Glutamatergic neuron (in vitro differentiated cells): ENCODE measurements at regions not wholly inside any gene's neighbourhood (a gene's known extent, or its start where the extent isn't known, plus 50 kb on each side); places are given as distances from the start of the nearest gene placed in this dataset.

Experiments used
- DNase-seq: peaks from one replicate; pipeline ENCODE4 v3.0.0; 2022
- H3K27ac Mint-ChIP-seq: one replicate; pipeline ENCODE4 v1.8.0; 2020; ENCODE audit warnings: mild to moderate bottlenecking, mixed read lengths, inconsistent platforms; ENCODE audit not compliant: unreplicated experiment
- H3K27me3 Mint-ChIP-seq: one replicate; pipeline ENCODE4 v1.8.0; 2020; ENCODE audit warnings: mild to moderate bottlenecking, moderate library complexity, mixed read lengths, inconsistent platforms; ENCODE audit not compliant: unreplicated experiment
- H3K36me3 Mint-ChIP-seq: one replicate; pipeline ENCODE4 v1.8.0; 2020; ENCODE audit warnings: mild to moderate bottlenecking, mixed read lengths, inconsistent platforms; ENCODE audit not compliant: unreplicated experiment
- H3K4me1 Mint-ChIP-seq: one replicate; pipeline ENCODE4 v1.8.0; 2020; ENCODE audit warnings: mild to moderate bottlenecking, low read depth, mixed read lengths, inconsistent platforms; ENCODE audit not compliant: unreplicated experiment
- H3K4me3 Mint-ChIP-seq: one replicate; pipeline ENCODE4 v1.8.0; 2020; ENCODE audit warnings: mild to moderate bottlenecking, mixed read lengths, inconsistent platforms; ENCODE audit not compliant: unreplicated experiment
- H3K9me3 Mint-ChIP-seq: one replicate; pipeline ENCODE4 v1.8.0; 2020; ENCODE audit warnings: mild to moderate bottlenecking, moderate library complexity, mixed read lengths, inconsistent platforms; ENCODE audit not compliant: unreplicated experiment
- TF ChIP-seq, protein P1 (sequence below): fragments of 200-600 bp; sonication (generic); IDR thresholded peaks from one replicate; pipeline ENCODE4 v1.5.0; 2021; ENCODE audit not compliant: partially characterized antibody, unreplicated experiment

DNA sequence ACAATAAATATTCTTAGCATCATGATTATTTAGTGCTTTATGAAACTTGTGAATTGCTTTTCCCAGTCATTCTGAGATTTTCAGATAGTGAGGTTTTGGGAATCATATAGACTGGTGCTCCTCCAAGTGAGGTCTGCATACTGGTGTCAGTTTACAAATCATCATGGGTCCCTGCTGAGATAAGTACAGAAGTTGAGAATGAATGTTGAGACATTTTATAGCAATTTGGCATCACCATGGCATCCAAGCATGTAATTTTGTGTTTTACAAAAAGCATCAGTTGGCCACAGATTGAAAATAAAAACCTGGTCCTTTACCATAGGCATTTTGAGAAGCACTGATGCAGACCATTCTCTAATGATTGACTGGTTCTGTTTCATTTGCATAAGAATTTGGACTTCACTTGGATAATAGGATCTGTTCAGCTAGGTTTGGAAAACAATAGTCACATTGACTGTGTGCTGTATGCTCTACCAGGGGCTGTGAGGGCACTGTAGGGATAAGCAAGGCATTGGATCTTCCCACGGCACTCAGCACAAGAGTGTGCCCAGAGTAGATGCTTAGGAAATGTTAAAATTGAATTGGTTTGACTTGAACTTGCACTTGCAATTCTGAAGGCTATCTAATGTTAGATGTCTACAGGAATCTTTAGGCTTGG, 79.0 kb upstream of the JUN start:
- DNase-seq = no peak
- H3K27me3 Mint-ChIP-seq = no peaks in the 10 kb centered on the region
- H3K36me3 Mint-ChIP-seq = no peaks in the 10 kb centered on the region
- H3K4me3 Mint-ChIP-seq = no peak overlapping the region
- no peak overlapping the region for H3K27ac Mint-ChIP-seq
- no peaks in the 10 kb centered on the region for H3K4me1 Mint-ChIP-seq
- TF ChIP-seq, protein P1, sequence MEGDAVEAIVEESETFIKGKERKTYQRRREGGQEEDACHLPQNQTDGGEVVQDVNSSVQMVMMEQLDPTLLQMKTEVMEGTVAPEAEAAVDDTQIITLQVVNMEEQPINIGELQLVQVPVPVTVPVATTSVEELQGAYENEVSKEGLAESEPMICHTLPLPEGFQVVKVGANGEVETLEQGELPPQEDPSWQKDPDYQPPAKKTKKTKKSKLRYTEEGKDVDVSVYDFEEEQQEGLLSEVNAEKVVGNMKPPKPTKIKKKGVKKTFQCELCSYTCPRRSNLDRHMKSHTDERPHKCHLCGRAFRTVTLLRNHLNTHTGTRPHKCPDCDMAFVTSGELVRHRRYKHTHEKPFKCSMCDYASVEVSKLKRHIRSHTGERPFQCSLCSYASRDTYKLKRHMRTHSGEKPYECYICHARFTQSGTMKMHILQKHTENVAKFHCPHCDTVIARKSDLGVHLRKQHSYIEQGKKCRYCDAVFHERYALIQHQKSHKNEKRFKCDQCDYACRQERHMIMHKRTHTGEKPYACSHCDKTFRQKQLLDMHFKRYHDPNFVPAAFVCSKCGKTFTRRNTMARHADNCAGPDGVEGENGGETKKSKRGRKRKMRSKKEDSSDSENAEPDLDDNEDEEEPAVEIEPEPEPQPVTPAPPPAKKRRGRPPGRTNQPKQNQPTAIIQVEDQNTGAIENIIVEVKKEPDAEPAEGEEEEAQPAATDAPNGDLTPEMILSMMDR = no peak
- peaks cover 4% of the 10 kb centered on the region for H3K9me3 Mint-ChIP-seq

DNA sequence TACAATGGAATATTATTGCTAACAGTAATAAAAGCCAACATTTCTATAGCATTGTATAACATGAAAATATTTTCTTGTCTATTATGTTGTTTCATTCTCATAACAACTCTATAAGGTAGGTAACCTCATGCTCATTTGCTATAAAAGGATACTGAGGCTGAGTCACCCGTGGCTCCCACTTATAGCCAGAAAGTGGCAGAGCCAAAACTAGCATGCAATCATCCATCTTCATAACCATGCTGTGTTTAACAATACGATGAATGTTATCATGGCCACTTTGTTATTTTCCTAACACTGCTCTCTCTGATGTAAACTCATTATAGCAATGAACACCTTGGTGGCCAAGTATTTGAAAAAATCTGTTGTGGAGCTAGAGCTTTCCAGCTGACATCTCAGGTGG, 80.8 kb upstream of the JUN start:
- no peak for DNase-seq
- Mint-ChIP-seq H3K36me3 (no peaks in the 10 kb centered on the region), H3K27ac (no peak overlapping the region), H3K4me3 (no peak overlapping the region), H3K27me3 (no peaks in the 10 kb centered on the region), H3K9me3 (peaks cover 4% of the 10 kb centered on the region), H3K4me1 (no peaks in the 10 kb centered on the region)
- TF ChIP-seq, protein P1 = no peak

DNA sequence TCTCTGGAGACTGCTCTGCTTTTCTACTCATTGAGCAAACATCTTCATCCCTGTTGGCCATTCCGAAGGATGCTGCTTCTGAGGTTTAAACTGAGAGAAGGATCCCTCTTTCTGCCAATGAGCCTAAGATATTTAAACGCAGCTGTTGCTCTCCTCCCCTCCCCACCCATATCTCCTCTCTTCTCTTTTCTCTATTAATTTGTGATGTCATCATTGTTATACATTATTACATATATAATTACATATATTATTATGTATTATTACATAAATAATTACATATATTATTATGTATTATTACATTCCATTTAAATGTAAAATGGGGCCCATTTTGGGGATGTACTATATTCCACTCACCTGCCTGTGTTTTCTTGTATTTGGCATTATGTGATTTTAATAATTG, 82.7 kb upstream of the JUN start:
- H3K4me3 Mint-ChIP-seq = no peak overlapping the region
- no peaks in the 10 kb centered on the region for H3K36me3 Mint-ChIP-seq
- H3K27ac Mint-ChIP-seq = no peak overlapping the region
- H3K27me3 Mint-ChIP-seq = no peaks in the 10 kb centered on the region
- TF ChIP-seq, protein P1 = no peak
- no peaks in the 10 kb centered on the region for H3K4me1 Mint-ChIP-seq
- H3K9me3 Mint-ChIP-seq = peaks cover 1% of the 10 kb centered on the region
- no peak for DNase-seq

DNA sequence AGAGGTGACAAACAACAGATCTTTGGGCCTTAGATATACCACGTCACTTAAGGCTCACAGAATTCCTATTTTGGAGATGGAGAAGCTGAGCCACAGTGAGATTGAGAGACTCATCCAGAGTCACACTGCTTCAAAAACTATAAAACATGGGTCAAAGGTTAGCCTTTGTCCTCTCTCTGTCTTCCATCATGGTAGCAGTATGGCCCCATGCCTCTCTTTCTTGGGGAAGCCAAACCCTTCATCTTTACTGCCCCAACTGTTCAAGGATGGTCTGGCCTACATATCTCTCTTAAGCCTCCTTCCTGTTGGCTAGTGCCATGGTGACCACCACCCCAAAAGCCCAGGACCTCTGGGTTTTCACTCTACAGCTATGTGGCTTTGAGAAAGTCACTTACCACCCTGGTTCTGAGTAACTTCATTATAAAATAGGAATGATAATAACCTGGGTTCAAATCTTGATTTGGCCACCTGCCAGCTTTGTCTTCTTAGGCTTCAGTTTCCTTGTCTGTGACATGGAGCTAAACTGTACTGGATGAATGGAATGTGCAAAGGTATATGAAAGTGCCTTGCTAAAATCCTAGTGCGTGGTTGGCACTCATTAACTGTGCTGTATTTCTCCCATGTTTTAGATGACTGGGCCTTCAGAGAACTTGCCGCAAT, 85.9 kb upstream of the JUN start:
- H3K27me3 Mint-ChIP-seq = no peaks in the 10 kb centered on the region
- no peaks in the 10 kb centered on the region for H3K36me3 Mint-ChIP-seq
- no peak for DNase-seq
- H3K9me3 Mint-ChIP-seq = peaks cover 1% of the 10 kb centered on the region
- TF ChIP-seq, protein P1 = no peak
- H3K27ac Mint-ChIP-seq = no peak overlapping the region
- no peaks in the 10 kb centered on the region for H3K4me1 Mint-ChIP-seq
- no peak overlapping the region for H3K4me3 Mint-ChIP-seq

DNA sequence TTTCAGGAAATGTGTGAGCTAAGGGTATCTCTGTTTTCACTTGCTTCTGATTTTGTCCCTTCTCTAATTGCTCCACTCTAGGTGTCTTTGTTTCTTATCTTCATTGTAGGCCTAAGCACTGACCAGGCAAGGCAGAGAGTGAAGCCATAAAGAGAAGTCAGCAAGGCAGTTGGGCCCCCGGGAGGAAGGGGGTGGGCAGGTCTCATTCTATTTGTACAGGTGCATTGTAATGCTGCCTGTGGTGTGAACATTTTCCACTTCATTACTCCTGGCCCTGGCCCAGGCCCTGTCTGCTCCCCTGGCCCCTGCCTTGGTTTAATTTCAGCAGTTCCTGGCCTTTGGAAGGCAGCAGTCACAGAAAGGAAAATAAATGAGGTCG, 86.4 kb upstream of the JUN start:
- TF ChIP-seq, protein P1 = no peak
- peaks cover 1% of the 10 kb centered on the region for H3K9me3 Mint-ChIP-seq
- no peaks in the 10 kb centered on the region for H3K27me3 Mint-ChIP-seq
- H3K4me3 Mint-ChIP-seq = no peak overlapping the region
- H3K36me3 Mint-ChIP-seq = no peaks in the 10 kb centered on the region
- H3K4me1 Mint-ChIP-seq = no peaks in the 10 kb centered on the region
- H3K27ac Mint-ChIP-seq = no peak overlapping the region
- DNase-seq = no peak
